HG02981 (cell line): ENCODE measurements at regions not wholly inside any gene's neighbourhood (a gene's known extent, or its start where the extent isn't known, plus 50 kb on each side); places are given as distances from the start of the nearest gene placed in this dataset.

Source experiments
- ATAC-seq: cut with Tn5 transposase; IDR thresholded peaks from one replicate; pipeline ENCODE4 v1.9.1; 2021; ENCODE audit warnings: mild to moderate bottlenecking, moderate library complexity; ENCODE audit not compliant: unreplicated experiment

DNA sequence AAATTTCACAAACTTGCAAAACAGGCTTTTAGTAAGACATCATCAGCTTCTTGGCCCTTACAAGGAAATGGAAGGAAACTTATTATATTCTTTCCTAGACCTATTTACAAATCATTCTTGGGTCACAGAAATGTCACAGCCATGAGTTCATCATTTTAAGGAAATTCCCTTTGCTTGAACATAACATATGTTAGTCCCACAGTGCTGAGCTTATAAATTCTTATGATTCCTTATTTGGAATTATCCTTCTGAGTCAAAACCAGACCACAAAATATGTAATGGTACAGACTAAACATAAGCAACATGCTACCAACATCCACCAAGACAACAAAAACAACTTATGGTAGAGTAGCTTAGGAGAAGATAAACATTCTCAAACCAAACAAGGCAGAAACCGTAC, 236.9 kb upstream of the CTSO start:
- no peak for ATAC-seq

DNA sequence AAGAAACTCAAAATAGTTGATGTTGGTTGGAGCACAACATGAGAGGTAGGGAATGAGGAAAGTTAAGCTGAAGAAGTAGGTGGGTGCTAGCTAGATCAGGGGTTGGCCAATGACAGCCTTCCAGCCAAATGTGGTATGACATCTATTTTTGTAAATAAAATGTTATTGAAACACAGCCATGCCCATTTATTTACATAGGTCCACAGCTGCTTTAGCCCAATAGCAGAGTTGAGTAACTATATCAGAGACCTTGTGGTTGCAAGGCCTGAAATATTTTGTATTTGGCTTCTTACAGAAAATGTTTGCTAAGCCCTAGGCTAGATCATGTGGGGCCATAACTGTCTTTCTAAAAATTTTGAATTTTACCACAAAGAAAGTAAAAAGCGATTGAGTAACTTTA, 234.9 kb upstream of the CTSO start:
- no peak for ATAC-seq

DNA sequence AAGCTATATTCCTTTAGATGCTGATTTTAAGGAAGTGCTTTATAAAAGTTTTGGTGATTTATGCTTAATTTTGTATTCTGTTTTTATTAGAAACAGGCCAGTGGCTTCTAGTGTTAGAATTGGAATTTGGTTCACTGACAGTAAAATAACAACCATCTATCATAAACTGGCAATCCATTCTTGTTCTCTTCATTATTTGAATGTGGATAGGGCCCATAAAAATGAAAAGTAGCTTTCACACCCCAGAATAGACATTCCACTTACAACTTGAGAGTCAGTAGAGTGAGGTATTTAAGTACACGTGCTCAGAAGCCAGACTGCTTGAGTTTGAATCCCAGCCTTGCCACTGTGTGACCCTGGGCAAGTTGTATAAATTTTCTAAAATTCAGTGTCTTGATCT, 232.4 kb upstream of the CTSO start:
- ATAC-seq: no peak

DNA sequence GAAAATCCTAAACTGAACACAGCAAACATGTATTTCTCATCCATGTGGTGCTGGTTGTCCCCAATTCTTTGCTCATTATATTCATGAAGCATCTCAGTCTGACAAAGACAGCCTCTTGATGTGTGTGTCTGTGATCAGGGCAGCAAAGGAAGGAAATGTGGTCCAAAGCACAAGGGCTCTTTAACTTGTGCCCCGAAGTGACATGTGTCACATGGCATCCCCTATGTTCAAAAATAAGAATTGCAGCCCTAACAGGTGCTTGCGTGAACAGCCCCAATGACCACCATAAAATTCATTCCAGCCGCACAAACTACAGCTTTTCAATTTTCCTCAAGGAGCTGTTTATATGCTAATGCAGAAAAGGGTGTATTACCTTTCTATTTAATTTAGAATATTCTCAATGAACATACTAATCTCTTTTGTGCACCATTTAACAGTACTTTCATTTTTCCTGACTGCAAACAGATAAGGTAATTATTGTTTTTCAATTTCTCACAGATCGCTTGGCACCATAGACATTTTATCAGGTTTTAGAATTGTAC, 231.9 kb upstream of the CTSO start:
- no peak for ATAC-seq

DNA sequence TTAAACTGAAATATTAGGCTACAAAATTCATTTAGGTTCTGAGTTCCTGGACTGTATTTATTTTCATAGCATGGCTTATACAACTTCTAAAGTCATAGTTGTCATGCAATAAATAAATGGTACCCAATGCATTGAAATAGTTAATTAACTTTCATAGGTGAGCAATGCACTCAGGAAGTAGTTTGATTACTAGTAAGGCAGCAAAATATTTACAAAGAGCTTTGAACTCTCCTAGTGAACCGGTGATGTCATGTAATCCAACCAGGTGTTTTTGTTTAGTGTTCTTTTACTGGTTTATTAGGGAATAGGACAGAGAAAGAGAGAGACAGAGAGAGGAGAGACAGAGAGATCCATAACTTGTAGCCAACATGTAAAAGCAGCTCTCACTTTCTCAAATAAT, 228.6 kb upstream of the CTSO start:
- no peak for ATAC-seq

- ATAC-seq: no peak
Observed at GRCh38 chr4:156177941-156178340, 224.3 kb upstream of the CTSO start.

DNA sequence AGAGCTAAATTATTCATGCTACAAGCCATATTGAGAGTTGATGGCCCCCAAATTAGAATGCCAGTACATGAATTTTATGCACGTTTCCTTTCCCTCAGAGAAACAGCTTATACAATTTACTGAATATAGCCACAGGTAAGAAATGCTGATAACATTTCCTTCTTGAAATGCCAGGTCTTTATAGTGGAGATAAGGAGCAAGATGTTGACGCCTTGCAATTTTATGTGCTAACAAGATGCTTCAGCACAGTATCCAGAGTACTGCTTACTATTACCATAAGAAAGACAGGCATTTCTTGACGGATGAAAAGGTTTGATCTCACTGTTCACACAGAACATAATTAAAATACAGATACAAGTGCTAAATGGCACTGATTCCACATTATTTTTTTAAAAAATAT, 223.2 kb upstream of the CTSO start:
- no peak for ATAC-seq

DNA sequence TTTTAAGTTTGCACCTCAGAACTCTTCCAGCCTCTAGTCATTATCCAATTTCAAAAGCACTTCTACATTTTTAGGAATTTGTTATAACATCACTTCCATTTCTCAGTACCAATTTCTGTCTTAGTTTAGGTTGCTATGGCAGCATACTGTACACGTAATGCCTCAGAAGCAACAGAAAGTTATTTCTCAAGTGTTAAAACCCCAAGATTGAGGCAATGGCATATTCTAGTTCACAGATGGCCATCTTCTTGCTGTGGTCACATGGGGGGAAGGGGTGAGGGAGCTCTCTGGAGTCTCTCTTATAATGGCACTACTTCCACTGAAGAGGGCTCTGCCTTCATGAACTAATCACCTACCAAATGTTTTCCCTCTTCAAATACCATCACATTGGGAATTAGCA, 220.3 kb upstream of the CTSO start:
- ATAC-seq: no peak

DNA sequence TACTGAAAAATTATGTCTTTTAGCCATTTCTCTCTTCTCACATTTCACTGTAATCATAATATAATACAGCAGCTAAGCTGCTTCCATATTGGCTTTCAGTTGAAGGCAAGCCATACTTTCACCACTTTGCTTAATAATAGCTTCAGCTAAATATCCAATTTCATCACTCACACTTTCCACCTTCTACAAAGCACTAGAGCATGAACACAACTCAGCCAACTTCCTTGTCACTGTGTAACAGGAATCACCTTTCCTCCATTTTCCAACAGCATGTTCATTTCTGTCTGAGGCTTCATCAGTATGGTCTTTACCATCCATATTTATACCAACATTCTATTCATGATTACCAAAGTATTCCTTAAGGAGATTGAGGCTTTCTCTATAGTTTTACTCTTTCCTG, 219.8 kb upstream of the CTSO start:
- ATAC-seq: no peak

DNA sequence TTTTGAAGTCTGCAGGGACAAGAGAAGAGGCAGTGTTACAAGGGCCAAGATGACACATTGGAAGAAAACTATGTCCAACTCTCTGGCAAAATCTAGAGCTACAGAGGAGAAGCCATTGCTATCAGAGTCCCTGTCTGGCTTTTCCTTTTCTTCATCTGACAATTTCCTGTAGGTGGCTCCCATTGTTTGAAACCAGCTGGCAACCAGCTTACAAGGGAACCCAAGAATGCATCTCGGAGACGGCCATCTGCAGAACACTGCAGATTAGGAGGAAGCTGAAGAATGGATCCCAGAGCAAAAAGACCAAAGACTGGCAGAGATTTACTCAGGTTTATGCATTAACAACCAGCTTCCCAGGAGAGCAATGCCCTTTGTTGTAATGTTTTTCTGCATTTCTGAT, 216.2 kb upstream of the CTSO start:
- ATAC-seq: no peak

DNA sequence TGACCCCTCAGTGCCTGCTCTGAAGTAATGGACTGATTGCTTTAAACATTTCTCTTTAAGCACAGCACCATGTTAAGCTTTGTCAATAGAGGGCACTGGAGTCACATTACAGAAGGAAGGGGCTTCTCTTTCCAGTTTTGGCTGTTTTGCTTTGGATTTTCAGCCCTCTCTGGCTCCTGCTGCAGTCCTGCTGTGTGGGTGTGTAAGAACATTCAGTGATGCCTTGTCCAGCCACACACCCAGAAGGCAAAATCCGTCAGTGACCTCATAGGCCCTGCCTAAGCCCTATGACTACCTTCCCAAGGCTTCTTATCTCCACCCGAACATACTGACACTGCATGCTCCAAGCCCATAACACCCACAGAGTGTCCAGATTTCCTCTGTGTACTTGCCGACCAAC, 215.3 kb upstream of the CTSO start:
- ATAC-seq: no peak

DNA sequence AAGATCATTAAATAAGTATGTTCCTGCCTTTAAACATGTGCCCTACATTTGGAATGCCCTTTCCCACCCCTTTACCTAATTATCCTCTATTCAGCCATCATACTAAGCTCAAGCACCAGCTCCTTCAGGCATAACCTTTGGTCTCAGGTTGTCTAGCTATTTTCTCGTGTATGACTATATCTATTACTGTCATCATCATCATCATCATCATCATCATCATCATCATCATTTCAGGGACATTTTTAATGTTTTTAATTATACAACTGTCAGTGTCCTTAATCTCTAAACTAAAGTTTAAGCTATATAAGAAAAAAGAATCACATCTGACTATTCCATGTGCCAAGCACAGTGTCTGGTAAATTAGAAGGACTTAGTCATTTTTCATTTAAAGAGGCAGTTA, 214.6 kb upstream of the CTSO start:
- ATAC-seq: no peak

DNA sequence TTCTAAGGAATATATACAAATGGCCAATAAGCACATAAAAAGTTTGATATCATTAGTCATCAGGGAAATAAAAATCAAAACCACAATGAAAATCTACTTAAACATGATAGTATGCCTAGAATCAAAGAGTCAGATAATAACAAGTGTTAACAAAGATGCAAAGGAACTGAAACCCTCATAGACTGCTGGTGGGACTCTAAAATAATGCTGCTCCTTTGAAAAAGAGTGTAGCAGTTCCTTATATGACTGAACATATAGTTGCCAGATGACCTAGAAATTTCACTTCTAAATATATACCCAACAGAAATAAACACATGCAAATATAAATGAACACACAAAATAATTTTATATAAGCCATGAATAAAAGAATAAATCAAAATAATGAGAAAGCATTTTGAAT, 205.1 kb upstream of the CTSO start:
- no peak for ATAC-seq

GRCh38 chr4:156154978-156155377, 201.3 kb upstream of the CTSO start:
- no peak for ATAC-seq

- no peak for ATAC-seq
Observed at GRCh38 chr4:156146571-156146970, 192.9 kb upstream of the CTSO start.

DNA sequence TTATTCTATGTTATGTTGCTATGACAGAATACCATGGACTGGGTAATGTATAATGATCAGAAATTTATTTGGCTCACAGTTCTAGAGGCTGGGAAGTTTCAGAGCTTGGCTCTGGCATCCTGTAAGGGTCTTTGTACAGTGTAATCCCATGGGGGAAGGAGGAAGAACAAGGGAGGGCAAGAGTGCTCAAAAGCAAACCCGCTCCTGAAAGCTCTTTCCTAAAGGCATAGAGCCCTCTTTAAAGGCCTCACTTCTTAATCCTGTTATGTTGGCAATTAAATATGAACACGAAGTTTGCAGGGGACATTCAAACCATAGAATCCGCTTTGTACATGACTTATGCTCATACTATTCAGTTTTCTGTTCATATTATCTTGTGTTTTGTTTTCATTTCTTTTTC, 191.3 kb upstream of the CTSO start:
- no peak for ATAC-seq

DNA sequence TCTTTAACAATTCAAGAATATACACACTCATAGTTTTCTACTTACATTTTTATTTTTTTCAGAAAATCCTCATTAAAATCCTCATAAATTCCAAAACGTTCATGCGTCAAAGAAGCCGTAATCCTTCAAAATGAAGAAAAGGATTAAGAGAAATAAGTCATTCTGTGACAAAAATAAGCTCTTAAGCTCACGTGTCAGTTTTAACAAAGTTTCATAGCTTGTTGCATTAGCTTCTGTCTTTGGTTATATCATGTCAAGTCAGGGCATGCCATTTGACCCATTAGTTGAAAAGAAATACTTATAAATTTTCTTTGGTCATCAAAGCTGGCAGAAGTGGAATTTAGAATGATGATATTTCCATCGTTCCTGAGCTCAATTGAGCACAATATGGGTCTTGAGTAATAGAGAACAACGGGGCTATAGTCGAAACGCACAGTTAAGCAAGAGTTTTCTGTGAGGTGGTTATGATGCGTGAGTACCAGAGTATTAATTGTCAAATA, 185.2 kb upstream of the CTSO start:
- no peak for ATAC-seq

GRCh38 chr4:156137679-156138473, 184.2 kb upstream of the CTSO start:
- no peak for ATAC-seq

DNA sequence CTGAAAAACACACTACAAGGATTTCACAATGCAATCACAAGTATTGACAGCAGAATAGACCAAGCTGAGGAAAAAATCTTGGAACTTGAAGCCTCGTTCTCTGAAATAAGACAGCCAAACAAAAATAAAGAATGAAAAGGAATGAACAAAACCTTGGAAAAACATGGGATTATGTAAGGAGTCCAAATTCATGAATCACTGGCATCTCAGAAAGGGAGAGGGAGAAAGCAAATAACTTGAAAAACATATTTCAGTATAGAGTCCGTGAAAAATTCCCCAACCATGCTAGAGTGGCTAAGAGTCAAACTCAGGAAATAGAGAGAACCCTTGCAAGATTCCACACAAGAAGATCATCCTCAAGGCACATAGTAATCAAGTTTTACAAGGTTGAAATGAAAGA, 178.5 kb upstream of the CTSO start:
- no peak for ATAC-seq

GRCh38 chr4:156128616-156129015, 174.9 kb upstream of the CTSO start:
- no peak for ATAC-seq

DNA sequence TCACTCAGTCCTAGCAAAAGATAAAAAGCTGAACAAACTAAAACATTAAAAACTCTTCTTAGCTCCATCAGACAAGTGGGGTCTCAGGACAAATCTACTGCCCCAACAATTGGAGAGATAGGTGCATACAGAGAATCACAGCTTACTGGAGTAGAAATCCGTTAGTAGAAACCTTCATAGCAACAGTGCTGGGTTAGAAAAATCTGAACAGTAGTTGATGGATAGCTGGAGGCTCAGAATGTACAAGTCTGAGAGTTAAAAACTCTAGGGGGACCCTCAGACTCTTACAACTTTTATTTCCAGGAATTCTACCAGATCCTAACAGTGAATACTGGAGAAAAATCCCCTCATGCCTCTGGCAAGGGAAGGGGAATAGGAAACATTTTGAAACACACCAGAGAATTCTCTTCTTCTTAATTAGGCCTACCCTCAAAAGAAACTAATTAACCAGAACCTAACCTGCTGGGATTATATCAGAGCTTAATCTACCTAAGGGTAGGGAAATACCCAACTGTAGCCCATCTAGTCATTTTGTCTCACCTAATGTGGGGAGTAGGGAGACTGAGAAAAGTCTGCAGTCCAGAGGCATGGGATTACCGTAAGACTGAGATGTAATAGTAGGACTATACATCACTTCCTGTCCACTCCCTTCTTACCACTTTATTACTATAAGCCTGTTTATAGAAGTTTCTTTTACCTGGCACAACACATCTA, 165.0 kb upstream of the CTSO start:
- ATAC-seq: no peak

GRCh38 chr4:156117743-156118142, 164.1 kb upstream of the CTSO start:
- ATAC-seq: no peak
